DMS79 treated with DMSO at 0.1 percent for 48 hours (cell line): ENCODE measurements at regions not wholly inside any gene's neighbourhood (a gene's known extent, or its start where the extent isn't known, plus 50 kb on each side); places are given as distances from the start of the nearest gene placed in this dataset.
"Not testable (repeated sequence)": the region's sequence is repeated elsewhere in the genome, so short reads cannot be mapped to it uniquely, and the experiment has no call there.

Source experiments
- DNase-seq: peaks from one replicate; lab custom pipeline; 2025; lab: John Stamatoyannopoulos, UW

GRCh38 chr2:14988600-14988999 lies 356.1 kb downstream of the LRATD1 start:
- no peak for DNase-seq

GRCh38 chr2:14991723-14992122 lies 359.2 kb downstream of the LRATD1 start:
- DNase-seq = no peak

- no peak for DNase-seq
These were observed 362.2 kb downstream of the LRATD1 start for GRCh38 chr2:14994721-14995120.

- no peak for DNase-seq
These were observed 364.0 kb downstream of the LRATD1 start for GRCh38 chr2:14996351-14997014.

GRCh38 chr2:14998546-14998945 lies 366.0 kb downstream of the LRATD1 start:
- no peak for DNase-seq

- DNase-seq = no peak
These were observed 366.7 kb downstream of the LRATD1 start for GRCh38 chr2:14999114-14999661.

- not testable (repeated sequence) for DNase-seq
These were observed 370.0 kb downstream of the LRATD1 start for GRCh38 chr2:15002519-15002918.

GRCh38 chr2:15006667-15007066 lies 374.1 kb downstream of the LRATD1 start:
- no peak for DNase-seq

GRCh38 chr2:15009681-15010080 lies 377.2 kb downstream of the LRATD1 start:
- DNase-seq = no peak

- DNase-seq = no peak
These were observed 377.8 kb downstream of the LRATD1 start for GRCh38 chr2:15010346-15010745.

GRCh38 chr2:15018814-15019213 lies 386.3 kb downstream of the LRATD1 start:
- no peak for DNase-seq

- DNase-seq = no peak
These were observed 390.7 kb downstream of the LRATD1 start for GRCh38 chr2:15023221-15023620.

GRCh38 chr2:15028406-15028805 lies 395.9 kb downstream of the LRATD1 start:
- no peak for DNase-seq

GRCh38 chr2:15031745-15032240 lies 399.3 kb downstream of the LRATD1 start:
- no peak for DNase-seq

GRCh38 chr2:15034246-15034645 lies 401.7 kb downstream of the LRATD1 start:
- DNase-seq = no peak

GRCh38 chr2:15034860-15035259 lies 402.3 kb downstream of the LRATD1 start:
- no peak for DNase-seq

GRCh38 chr2:15038366-15039364 lies 406.1 kb downstream of the LRATD1 start:
- no peak for DNase-seq

GRCh38 chr2:15040429-15041084 lies 408.0 kb downstream of the LRATD1 start:
- DNase-seq = peak; percentile 25

GRCh38 chr2:15041429-15041837 lies 408.9 kb downstream of the LRATD1 start:
- no peak for DNase-seq

- DNase-seq = no peak
These were observed 410.3 kb downstream of the LRATD1 start for GRCh38 chr2:15042801-15043217.

- DNase-seq = no peak
These were observed 411.0 kb downstream of the LRATD1 start for GRCh38 chr2:15043336-15044058.
